Type B pancreatic cell (in vitro differentiated cells): ENCODE measurements at regions not wholly inside any gene's neighbourhood (a gene's known extent, or its start where the extent isn't known, plus 50 kb on each side); places are given as distances from the start of the nearest gene placed in this dataset.

Source experiments
- DNase-seq: peaks from one replicate; pipeline ENCODE4 v3.0.0; 2021; ENCODE audit warnings: mixed read lengths; ENCODE audit not compliant: unreplicated experiment; ENCODE audit errors: extremely low spot score
- H3K27ac Mint-ChIP-seq: 2 replicates; pipeline ENCODE4 v1.8.0; 2021; ENCODE audit warnings: mild to moderate bottlenecking, mixed read lengths
- H3K27me3 Mint-ChIP-seq: 2 replicates; pipeline ENCODE4 v1.8.0; 2021; ENCODE audit warnings: mixed read lengths
- H3K36me3 Mint-ChIP-seq: 2 replicates; pipeline ENCODE4 v1.8.0; 2021; ENCODE audit warnings: mixed read lengths
- H3K4me1 Mint-ChIP-seq: one replicate; pipeline ENCODE4 v1.8.0; 2021; ENCODE audit warnings: mixed read lengths; ENCODE audit not compliant: unreplicated experiment
- H3K4me3 Mint-ChIP-seq: 2 replicates; pipeline ENCODE4 v1.8.0; 2021; ENCODE audit warnings: mild to moderate bottlenecking, mixed read lengths
- H3K9me3 Mint-ChIP-seq: 2 replicates; pipeline ENCODE4 v1.8.0; 2021; ENCODE audit warnings: mixed read lengths
- TF ChIP-seq, protein P1 (sequence below): fragments of 200-600 bp; sonication (generic); conservative IDR thresholded peaks from 2 replicates; pipeline ENCODE4 v1.5.0; 2021; ENCODE audit warnings: antibody characterized with exemption, mild to moderate bottlenecking

- DNase-seq = no peak
- TF ChIP-seq, protein P1, sequence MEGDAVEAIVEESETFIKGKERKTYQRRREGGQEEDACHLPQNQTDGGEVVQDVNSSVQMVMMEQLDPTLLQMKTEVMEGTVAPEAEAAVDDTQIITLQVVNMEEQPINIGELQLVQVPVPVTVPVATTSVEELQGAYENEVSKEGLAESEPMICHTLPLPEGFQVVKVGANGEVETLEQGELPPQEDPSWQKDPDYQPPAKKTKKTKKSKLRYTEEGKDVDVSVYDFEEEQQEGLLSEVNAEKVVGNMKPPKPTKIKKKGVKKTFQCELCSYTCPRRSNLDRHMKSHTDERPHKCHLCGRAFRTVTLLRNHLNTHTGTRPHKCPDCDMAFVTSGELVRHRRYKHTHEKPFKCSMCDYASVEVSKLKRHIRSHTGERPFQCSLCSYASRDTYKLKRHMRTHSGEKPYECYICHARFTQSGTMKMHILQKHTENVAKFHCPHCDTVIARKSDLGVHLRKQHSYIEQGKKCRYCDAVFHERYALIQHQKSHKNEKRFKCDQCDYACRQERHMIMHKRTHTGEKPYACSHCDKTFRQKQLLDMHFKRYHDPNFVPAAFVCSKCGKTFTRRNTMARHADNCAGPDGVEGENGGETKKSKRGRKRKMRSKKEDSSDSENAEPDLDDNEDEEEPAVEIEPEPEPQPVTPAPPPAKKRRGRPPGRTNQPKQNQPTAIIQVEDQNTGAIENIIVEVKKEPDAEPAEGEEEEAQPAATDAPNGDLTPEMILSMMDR = no peak
- Mint-ChIP-seq H3K9me3 (no peaks in the 10 kb centered on the region), H3K27me3 (no peaks in the 10 kb centered on the region), H3K4me1 (no peaks in the 10 kb centered on the region), H3K36me3 (no peaks in the 10 kb centered on the region), H3K27ac (no peak overlapping the region), H3K4me3 (no peak overlapping the region)
These were observed 200.9 kb upstream of the DTNA start for GRCh38 chr18:34509163-34509562.

GRCh38 chr18:34509879-34510586 lies 200.1 kb upstream of the DTNA start:
- DNase-seq = no peak
- H3K9me3 Mint-ChIP-seq = no peaks in the 10 kb centered on the region
- H3K4me1 Mint-ChIP-seq = no peaks in the 10 kb centered on the region
- no peaks in the 10 kb centered on the region for H3K27me3 Mint-ChIP-seq
- H3K27ac Mint-ChIP-seq = no peak overlapping the region
- H3K36me3 Mint-ChIP-seq = no peaks in the 10 kb centered on the region
- no peak overlapping the region for H3K4me3 Mint-ChIP-seq
- TF ChIP-seq, protein P1 = no peak

DNA sequence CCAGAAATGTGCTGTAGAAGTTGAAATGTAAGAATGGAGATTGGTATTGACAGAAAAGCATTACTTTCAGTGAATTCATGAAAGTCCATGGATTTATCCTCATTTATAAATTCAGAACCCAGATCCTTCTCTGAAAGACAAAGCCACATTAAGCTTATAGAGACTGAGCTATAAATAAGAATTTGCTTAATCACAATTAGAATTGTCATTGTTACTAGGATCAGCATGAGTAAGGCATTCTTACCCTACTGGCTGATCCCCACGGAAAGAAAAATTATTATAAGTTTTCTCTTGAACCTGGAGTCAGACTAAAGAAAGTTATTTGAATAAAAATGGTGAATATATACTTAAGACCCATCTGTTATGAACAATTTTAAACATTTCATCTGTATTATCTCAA lies 199.2 kb upstream of the DTNA start:
- TF ChIP-seq, protein P1 = no peak
- no peaks in the 10 kb centered on the region for H3K27me3 Mint-ChIP-seq

GRCh38 chr18:34511435-34511834 lies 198.7 kb upstream of the DTNA start:
- no peak for DNase-seq
- Mint-ChIP-seq H3K27me3 (no peaks in the 10 kb centered on the region), H3K4me1 (no peaks in the 10 kb centered on the region), H3K36me3 (no peaks in the 10 kb centered on the region), H3K4me3 (no peak overlapping the region), H3K9me3 (no peaks in the 10 kb centered on the region), H3K27ac (no peak overlapping the region)
- TF ChIP-seq, protein P1 = no peak

More for the DNA sequence above, 199.2 kb upstream of the DTNA start:
- Mint-ChIP-seq H3K4me3 (no peak overlapping the region), H3K9me3 (no peaks in the 10 kb centered on the region), H3K36me3 (no peaks in the 10 kb centered on the region), H3K4me1 (no peaks in the 10 kb centered on the region), H3K27ac (no peak overlapping the region)
- no peak for DNase-seq

DNA sequence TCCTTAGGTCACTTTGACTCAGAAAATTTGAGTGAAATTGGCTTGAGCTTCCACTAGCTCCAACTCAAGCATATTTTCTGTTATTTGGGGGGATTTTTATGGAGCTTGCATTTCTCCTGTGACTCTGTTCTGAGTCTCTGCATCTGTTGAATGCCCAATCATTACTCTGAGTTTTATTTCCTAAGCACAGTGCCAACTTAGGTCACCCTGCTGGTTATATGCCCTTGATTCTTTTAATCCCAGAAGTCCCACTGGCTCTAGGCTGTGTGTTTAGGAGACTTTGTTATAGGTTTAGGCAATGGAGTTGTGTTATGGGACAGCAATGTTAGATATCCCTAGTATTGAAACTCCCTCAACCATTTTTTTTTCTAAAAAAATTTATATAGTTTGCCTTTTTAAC lies 198.2 kb upstream of the DTNA start:
- Mint-ChIP-seq H3K9me3 (no peaks in the 10 kb centered on the region), H3K4me1 (no peaks in the 10 kb centered on the region), H3K27me3 (no peaks in the 10 kb centered on the region), H3K4me3 (no peak overlapping the region), H3K27ac (no peak overlapping the region), H3K36me3 (no peaks in the 10 kb centered on the region)
- DNase-seq = no peak
- TF ChIP-seq, protein P1 = no peak
